HL-60 (cell line): ENCODE measurements at regions not wholly inside any gene's neighbourhood (a gene's known extent, or its start where the extent isn't known, plus 50 kb on each side); places are given as distances from the start of the nearest gene placed in this dataset.

Experiments used
- DNase-seq, 2 experiments: peaks; one replicate each; pipeline ENCODE4 v3.0.0-alpha.2; 2010 to 2020; ENCODE audit warnings: low read depth in 1 of 2, low spot score in 1 of 2
- H3K27ac ChIP-seq: fragments of 250-450 bp; sonication (Bioruptor Pico); replicated peaks from 2 replicates; pipeline ENCODE4 v1.5.1; 2020; ENCODE audit warnings: mild to moderate bottlenecking, moderate library complexity
- H3K27me3 ChIP-seq: fragments of 250-450 bp; sonication (Bioruptor Pico); 2 replicates; pipeline ENCODE4 v1.5.1; 2021; ENCODE audit warnings: mild to moderate bottlenecking, moderate library complexity; ENCODE audit not compliant: insufficient read depth, poor library complexity, severe bottlenecking
- H3K4me3 ChIP-seq: replicated peaks from 2 replicates; pipeline ENCODE4 v1.5.1; 2011; ENCODE audit warnings: mild to moderate bottlenecking, control low read depth, low read length; ENCODE audit not compliant: insufficient read depth
- GABPA ChIP-seq: IDR thresholded peaks from 2 replicates; pipeline ENCODE4 v1.6.1; 2012; ENCODE audit warnings: low read depth
- POLR2AphosphoS5 ChIP-seq: IDR thresholded peaks from 2 replicates; pipeline ENCODE4 v1.6.1; 2012; ENCODE audit warnings: low read depth
- SPI1 ChIP-seq: IDR thresholded peaks from 2 replicates; pipeline ENCODE4 v1.6.1; 2012; ENCODE audit warnings: low read depth, mild to moderate bottlenecking, borderline replicate concordance
- TF ChIP-seq, protein P1 (sequence below): IDR thresholded peaks from one replicate; pipeline ENCODE4 v1.5.1; 2011; ENCODE audit warnings: low read length, control low read depth, inconsistent platforms; ENCODE audit not compliant: insufficient read depth
- TF ChIP-seq, protein P2 (sequence below): IDR thresholded peaks from 2 replicates; pipeline ENCODE4 v1.6.1; 2012; ENCODE audit warnings: low read depth; ENCODE audit not compliant: insufficient replicate concordance

- no peak overlapping the region for H3K27ac ChIP-seq
- no peak overlapping the region for H3K4me3 ChIP-seq
- TF ChIP-seq GABPA (no peak), SPI1 (no peak), POLR2AphosphoS5 (no peak)
- TF ChIP-seq, protein P1, sequence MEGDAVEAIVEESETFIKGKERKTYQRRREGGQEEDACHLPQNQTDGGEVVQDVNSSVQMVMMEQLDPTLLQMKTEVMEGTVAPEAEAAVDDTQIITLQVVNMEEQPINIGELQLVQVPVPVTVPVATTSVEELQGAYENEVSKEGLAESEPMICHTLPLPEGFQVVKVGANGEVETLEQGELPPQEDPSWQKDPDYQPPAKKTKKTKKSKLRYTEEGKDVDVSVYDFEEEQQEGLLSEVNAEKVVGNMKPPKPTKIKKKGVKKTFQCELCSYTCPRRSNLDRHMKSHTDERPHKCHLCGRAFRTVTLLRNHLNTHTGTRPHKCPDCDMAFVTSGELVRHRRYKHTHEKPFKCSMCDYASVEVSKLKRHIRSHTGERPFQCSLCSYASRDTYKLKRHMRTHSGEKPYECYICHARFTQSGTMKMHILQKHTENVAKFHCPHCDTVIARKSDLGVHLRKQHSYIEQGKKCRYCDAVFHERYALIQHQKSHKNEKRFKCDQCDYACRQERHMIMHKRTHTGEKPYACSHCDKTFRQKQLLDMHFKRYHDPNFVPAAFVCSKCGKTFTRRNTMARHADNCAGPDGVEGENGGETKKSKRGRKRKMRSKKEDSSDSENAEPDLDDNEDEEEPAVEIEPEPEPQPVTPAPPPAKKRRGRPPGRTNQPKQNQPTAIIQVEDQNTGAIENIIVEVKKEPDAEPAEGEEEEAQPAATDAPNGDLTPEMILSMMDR, result no peak
- TF ChIP-seq, protein P2, sequence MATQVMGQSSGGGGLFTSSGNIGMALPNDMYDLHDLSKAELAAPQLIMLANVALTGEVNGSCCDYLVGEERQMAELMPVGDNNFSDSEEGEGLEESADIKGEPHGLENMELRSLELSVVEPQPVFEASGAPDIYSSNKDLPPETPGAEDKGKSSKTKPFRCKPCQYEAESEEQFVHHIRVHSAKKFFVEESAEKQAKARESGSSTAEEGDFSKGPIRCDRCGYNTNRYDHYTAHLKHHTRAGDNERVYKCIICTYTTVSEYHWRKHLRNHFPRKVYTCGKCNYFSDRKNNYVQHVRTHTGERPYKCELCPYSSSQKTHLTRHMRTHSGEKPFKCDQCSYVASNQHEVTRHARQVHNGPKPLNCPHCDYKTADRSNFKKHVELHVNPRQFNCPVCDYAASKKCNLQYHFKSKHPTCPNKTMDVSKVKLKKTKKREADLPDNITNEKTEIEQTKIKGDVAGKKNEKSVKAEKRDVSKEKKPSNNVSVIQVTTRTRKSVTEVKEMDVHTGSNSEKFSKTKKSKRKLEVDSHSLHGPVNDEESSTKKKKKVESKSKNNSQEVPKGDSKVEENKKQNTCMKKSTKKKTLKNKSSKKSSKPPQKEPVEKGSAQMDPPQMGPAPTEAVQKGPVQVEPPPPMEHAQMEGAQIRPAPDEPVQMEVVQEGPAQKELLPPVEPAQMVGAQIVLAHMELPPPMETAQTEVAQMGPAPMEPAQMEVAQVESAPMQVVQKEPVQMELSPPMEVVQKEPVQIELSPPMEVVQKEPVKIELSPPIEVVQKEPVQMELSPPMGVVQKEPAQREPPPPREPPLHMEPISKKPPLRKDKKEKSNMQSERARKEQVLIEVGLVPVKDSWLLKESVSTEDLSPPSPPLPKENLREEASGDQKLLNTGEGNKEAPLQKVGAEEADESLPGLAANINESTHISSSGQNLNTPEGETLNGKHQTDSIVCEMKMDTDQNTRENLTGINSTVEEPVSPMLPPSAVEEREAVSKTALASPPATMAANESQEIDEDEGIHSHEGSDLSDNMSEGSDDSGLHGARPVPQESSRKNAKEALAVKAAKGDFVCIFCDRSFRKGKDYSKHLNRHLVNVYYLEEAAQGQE, result no peak
- DNase-seq, result no peak
- H3K27me3 ChIP-seq, result no peaks in the 10 kb centered on the region
Observed at GRCh38 chr17:65388911-65389310, 172.5 kb downstream of the AXIN2 start.

GRCh38 chr17:65387322-65387721, 174.1 kb downstream of the AXIN2 start:
- TF ChIP-seq GABPA (no peak), POLR2AphosphoS5 (no peak), SPI1 (no peak)
- TF ChIP-seq, protein P1, result no peak
- TF ChIP-seq, protein P2, result no peak
- no peak overlapping the region for H3K4me3 ChIP-seq
- no peaks in the 10 kb centered on the region for H3K27me3 ChIP-seq
- no peak for DNase-seq
- no peak overlapping the region for H3K27ac ChIP-seq

GRCh38 chr17:65385726-65386125, 175.7 kb downstream of the AXIN2 start:
- no peak overlapping the region for H3K4me3 ChIP-seq
- TF ChIP-seq, protein P2, result no peak
- TF ChIP-seq POLR2AphosphoS5, result no peak
- TF ChIP-seq SPI1, result no peak
- no peak for TF ChIP-seq GABPA
- TF ChIP-seq, protein P1, result no peak
- no peak overlapping the region for H3K27ac ChIP-seq
- DNase-seq, result no peak
- no peaks in the 10 kb centered on the region for H3K27me3 ChIP-seq
